C4-2B (cell line): ENCODE measurements at regions not wholly inside any gene's neighbourhood (a gene's known extent, or its start where the extent isn't known, plus 50 kb on each side); places are given as distances from the start of the nearest gene placed in this dataset.

Experiments
- CTCF ChIP-seq: fragments of 450-650 bp; conservative IDR thresholded peaks from 2 replicates; pipeline ENCODE4 v1.5.1; 2017; ENCODE audit warnings: mild to moderate bottlenecking
- ZFX ChIP-seq: fragments of 450-650 bp; IDR thresholded peaks from 2 replicates; pipeline ENCODE4 v1.6.1; 2017

- TF ChIP-seq CTCF (no peak), ZFX (no peak)
Measured at GRCh38 chr22:49613108-49613507, 214.6 kb downstream of the BRD1 start.
